ENCODE measurements at regions not wholly inside any gene's neighbourhood (a gene's known extent, or its start where the extent isn't known, plus 50 kb on each side); places are given as distances from the start of the nearest gene placed in this dataset.

- no peak for TF ChIP-seq ZNF639 (tag by site-specific recombination; IDR thresholded peaks at IDR 0.05)
Observed at GRCh38 chr2:177063331-177063730, 149.3 kb upstream of the HNRNPA3 start (continued).

GRCh38 chr2:177064422-177064821, 148.2 kb upstream of the HNRNPA3 start:
- TF ChIP-seq ZNF658 (tag by site-specific recombination; IDR thresholded peaks at IDR 0.05) (no peak), ZBTB11 (tag by site-specific recombination; conservative IDR thresholded peaks at IDR 0.05; ENCODE audit: low read depth) (no peak), ZNF777 (tag by site-specific recombination; IDR thresholded peaks at IDR 0.05; ENCODE audit: borderline replicate concordance) (no peak), ZNF121 (tag by site-specific recombination; IDR thresholded peaks at IDR 0.05) (no peak), ZNF654 (tag by site-specific recombination; IDR thresholded peaks at IDR 0.05; ENCODE audit: low read depth) (no peak), ZNF626 (tag by site-specific recombination; IDR thresholded peaks at IDR 0.05) (no peak), ZNF23 (tag by site-specific recombination; IDR thresholded peaks at IDR 0.05; ENCODE audit: borderline replicate concordance) (no peak), PBX3 (CRISPR knock-in tag; IDR thresholded peaks at IDR 0.05) (no peak), SCRT1 (tag by site-specific recombination; IDR thresholded peaks at IDR 0.05; ENCODE audit: borderline replicate concordance) (no peak), ZNF155 (tag by site-specific recombination; IDR thresholded peaks at IDR 0.05) (no peak), ZNF184 (tag by site-specific recombination; IDR thresholded peaks at IDR 0.05) (no peak), ZNF571 (tag by site-specific recombination; IDR thresholded peaks at IDR 0.05) (no peak)
- H3K9me3 ChIP-seq (ENCODE audit: control insufficient read depth, insufficient read depth, low read depth, low read length): no peaks in the 10 kb centered on the region
- H3K36me3 ChIP-seq (ENCODE audit: control insufficient read depth in 2 of 2, insufficient read depth in 1 of 2, low read length in 2 of 2): no peaks in the 10 kb centered on the region
- H3K4me3 ChIP-seq (ENCODE audit: low read depth, low read length): no peak overlapping the region
- no peak overlapping the region for H3K27ac ChIP-seq (ENCODE audit: extremely low read depth, low read depth, low read length)
- ChIA-PET POLR2A (no interaction called here), CTCF (interaction anchor here (1.4 kb wide), 1 partner anchor 84 kb away, joined by 4 read pairs; no protein-coding TSS in a partner anchor)
- H3K4me1 ChIP-seq (ENCODE audit: control insufficient read depth, insufficient read depth, low read length): no peaks in the 10 kb centered on the region; the same call in 1 of the 2 replicates

GRCh38 chr2:177068967-177069366, 143.6 kb upstream of the HNRNPA3 start:
- no peaks in the 10 kb centered on the region for H3K4me1 ChIP-seq (ENCODE audit: control insufficient read depth, insufficient read depth, low read length)
- POLR2A ChIA-PET: no interaction called here
- TF ChIP-seq ZNF37A (tag by site-specific recombination; IDR thresholded peaks at IDR 0.05) (no peak), ZNF211 (tag by site-specific recombination; IDR thresholded peaks at IDR 0.05; ENCODE audit: low read depth) (no peak), ZFP41 (tag by site-specific recombination; IDR thresholded peaks at IDR 0.05; ENCODE audit: borderline replicate concordance) (no peak), SCRT2 (tag by site-specific recombination; IDR thresholded peaks at IDR 0.05) (no peak), ZNF560 (tag by site-specific recombination; IDR thresholded peaks at IDR 0.05; ENCODE audit: borderline replicate concordance) (no peak), ZNF488 (tag by site-specific recombination; IDR thresholded peaks at IDR 0.05) (no peak), KLF16 (tag by site-specific recombination; IDR thresholded peaks at IDR 0.05) (no peak), YY1 (tag by site-specific recombination; IDR thresholded peaks at IDR 0.05) (no peak), ZNF654 (tag by site-specific recombination; IDR thresholded peaks at IDR 0.05; ENCODE audit: low read depth) (no peak), YY2 (tag by site-specific recombination; IDR thresholded peaks at IDR 0.05) (no peak), ZNF629 (tag by site-specific recombination; IDR thresholded peaks at IDR 0.05) (no peak), BCL11A (tag by site-specific recombination; IDR thresholded peaks at IDR 0.05; ENCODE audit: low read depth) (no peak), ZNF148 (tag by site-specific recombination; IDR thresholded peaks at IDR 0.05; ENCODE audit: borderline replicate concordance) (no peak), ZNF670 (tag by site-specific recombination; IDR thresholded peaks at IDR 0.05; ENCODE audit: low read depth) (no peak)

More at GRCh38 chr2:177068967-177069366, 143.6 kb upstream of the HNRNPA3 start:
- Histone ChIP-seq H3K4me3 (ENCODE audit: low read depth, low read length) (no peak overlapping the region), H3K9me3 (ENCODE audit: control insufficient read depth, insufficient read depth, low read depth, low read length) (no peaks in the 10 kb centered on the region), H3K36me3 (ENCODE audit: control insufficient read depth in 2 of 2, insufficient read depth in 1 of 2, low read length in 2 of 2) (no peaks in the 10 kb centered on the region), H3K27ac (ENCODE audit: extremely low read depth, low read depth, low read length) (no peak overlapping the region)
- CTCF ChIA-PET: no interaction called here
